SKM-1 treated with dmso at 0.1 percent for 144 hours (cell line): ENCODE measurements at regions not wholly inside any gene's neighbourhood (a gene's known extent, or its start where the extent isn't known, plus 50 kb on each side); places are given as distances from the start of the nearest gene placed in this dataset.
"Not testable (repeated sequence)": the region's sequence is repeated elsewhere in the genome, so short reads cannot be mapped to it uniquely, and the experiment has no call there.

Experiments used
- DNase-seq: peaks from one replicate; lab custom pipeline; 2025; ENCODE audit not compliant: unreplicated experiment; lab: John Stamatoyannopoulos, UW

DNA sequence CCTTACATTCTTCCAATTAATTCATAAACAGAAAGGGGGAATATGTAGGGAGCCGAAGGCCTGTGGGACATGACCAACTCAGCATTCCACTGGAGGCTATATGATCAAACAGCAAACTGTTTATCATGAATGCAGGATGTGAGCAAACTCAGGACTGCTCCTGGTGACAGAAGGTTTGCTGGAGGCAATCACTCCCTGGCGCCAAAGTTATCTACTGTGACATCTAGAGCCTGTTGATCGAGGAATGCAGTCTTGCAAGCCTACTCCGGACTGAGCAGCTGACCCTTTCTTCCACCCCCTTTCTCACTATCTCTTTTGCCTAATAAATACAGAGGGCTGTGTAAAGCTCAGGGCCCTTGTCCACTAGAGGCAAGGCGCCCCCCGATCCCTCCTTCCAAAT is 122.0 kb upstream of the ZCCHC13 start:
- DNase-seq, result not testable (repeated sequence)

DNA sequence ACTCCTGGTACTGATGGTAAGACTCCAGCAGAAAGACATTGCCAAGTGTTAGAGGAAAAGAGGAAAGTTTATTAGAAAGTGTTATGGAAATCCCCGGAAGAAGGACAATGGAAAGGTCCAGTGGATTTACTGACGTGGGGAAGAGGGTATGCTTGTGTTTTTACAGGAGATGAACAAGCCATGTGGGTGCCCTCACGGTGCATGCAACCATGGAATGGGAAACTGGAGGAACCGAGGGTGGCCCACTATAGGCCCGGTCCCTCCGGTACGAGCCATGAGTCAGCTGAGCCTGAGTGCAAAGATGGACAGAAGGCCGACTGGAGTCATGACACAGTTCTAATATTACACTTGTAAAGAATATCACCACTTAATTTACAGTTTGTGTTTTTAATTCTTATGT is 123.3 kb upstream of the ZCCHC13 start:
- no peak for DNase-seq

DNA sequence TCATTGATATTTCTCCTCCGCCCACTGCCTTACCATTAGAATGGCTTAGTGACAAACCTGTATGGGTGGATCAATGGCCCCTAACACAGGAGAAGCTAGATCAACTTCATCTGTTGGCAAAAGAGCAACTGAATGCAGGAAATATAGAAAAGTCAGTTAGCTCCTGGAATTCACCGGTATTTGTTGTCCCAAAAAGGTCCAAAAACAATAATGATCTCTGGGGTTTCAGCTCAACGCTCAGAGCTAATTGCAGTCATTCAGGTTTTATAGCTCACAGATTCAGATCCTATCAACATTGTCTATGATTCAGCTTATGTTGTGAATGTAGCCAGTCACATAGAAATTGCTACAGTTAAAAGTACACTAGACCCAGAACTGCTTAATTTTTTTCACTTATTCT is 124.0 kb upstream of the ZCCHC13 start:
- DNase-seq, result no peak

DNA sequence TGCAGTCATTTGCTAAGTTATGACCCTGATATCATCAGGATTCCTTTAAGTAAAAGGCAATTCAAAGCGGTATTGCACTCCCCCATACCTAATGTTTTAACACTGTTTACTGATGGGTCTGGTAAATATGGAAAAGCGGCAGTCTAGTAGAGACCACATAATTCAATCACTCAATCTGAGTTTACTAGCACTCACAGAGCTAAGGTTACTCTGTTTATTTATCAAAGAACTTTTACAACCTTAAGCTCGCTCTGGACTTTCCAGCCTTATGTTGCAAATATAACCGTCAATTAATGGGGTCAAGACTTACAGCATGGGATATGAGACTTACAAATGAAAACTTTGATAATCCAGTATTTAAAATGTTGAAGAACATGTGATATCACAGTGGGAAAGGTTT is 124.5 kb upstream of the ZCCHC13 start:
- no peak for DNase-seq

DNA sequence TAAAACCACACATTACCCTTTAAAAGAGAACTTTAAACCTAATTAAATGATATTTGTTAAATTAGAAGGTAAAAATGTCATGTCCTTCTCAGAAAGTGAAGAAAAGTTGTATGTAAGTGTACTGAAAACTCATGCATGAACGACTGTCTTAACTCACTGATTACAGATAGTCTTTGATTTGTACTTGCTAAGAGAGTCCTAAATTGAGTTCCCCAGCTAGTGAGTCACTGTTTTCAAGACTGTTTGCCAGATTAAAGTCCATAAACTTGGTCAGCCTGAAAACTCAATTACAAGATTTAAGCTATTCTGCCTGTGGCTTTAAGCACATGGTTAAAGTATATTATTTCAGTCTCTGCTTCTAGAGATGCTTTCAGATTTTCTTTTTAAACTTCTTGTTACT is 124.9 kb upstream of the ZCCHC13 start:
- no peak for DNase-seq

DNA sequence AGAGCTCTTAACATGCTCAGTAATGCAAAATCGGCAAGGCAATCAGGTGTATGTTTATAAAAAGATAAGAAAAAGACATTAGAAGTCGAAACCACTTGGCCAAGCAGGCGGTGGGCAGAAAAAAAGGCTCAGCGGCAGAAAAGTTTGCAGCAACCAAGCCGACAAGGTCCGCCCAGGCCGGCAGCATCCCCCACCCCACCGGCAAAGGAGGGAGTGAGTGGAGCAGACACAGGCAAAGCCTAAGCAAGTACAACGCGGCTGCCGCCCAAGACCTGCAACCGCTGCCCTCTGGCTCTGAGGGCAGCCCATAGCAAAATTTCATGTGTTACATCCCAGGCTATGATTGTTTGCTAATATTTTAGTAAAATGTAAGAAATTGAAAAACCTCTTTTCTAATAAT is 125.4 kb upstream of the ZCCHC13 start:
- DNase-seq, result no peak

DNA sequence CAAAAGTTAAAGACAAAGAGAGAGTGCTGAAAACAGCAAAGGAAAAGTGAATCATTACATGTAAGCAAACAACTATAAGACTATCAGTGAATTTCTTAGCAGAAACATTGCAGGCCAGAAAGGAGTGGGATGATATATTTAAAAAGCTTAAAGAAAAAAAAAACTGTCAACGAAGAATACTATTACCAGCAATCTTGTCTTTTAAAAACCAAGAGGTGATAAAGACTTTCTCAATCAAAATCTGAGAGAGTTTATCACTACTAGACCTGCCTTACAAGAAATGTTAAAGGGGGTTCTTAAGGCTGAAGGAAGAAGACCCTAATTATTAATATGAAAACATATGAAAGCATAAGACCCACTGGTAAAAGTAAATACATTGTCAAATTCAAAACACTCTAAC is 132.5 kb upstream of the ZCCHC13 start:
- DNase-seq, result no peak

DNA sequence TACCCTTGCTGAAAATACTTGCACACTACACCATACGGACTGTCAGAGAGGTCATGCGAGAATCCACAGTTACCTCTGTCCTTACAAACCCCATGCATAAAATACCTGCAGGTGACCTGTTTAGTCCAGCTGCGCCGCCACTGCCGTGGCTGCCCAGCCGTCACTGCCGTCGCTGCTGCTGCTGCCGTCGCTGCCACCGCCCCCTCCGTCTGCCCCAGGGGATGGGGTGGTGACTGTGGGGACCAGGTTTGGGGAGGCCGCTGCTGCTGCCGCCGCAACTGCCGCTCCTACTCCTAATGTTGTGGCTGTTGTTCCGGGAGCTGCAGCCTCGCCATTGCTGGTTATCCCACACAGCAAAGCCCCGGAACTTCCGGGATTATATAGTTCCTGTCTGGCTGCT is 141.8 kb upstream of the ZCCHC13 start:
- DNase-seq, result no peak

DNA sequence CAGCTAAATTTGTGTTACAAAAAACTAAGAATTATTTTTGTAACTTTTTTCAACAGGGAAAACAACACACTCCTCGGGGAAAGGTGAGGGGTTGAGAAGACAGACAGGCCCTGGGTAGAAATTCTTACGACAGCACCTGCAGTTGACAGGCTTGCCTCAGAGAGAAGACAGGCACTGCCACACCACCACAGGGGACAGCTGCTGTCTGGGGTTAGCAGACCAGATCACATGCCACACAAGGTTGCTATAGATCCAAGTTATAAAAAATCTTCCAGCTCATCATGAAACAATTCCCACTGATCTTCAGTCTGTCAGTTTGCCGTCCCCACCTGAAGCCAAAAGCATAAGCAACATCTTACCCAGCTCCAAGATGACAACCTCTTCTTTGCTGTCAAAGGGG is 143.2 kb upstream of the ZCCHC13 start:
- DNase-seq, result no peak

DNA sequence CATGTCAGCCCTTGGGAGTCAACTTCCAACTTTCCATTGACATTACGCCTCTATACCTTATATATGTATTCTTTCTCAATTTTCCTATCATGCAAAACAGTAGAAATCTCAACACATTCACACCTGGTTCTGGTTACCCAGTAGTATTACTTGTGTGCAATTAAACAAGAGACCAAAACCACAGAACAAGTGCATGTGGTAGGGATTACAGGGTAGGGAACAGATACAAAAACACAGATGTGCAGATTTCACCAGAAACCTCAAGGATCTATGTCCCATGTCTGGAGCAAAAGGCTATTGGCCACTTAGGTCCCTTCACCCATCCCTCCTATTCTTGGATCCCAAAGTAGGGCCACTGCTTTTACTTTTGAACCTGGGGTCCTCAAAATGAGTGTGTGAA is 143.6 kb upstream of the ZCCHC13 start:
- no peak for DNase-seq

DNA sequence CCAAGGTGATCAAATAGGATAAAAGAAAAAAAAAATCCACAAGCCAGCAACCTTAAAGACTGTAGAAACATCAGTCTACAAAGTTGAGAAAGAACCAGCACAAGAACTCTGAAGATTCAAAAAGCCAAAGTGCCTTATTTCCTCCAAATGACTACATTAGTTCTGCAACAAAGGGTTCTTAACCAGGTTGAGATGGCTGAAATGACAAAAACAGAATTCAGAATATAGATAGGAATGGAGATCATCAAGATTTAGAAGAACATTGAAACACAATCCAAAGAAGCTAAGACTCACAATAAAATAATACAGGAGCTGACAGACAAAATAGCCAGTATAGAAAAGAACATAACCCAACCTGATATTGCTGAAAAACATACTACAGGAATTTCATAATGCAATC is 156.5 kb upstream of the ZCCHC13 start:
- no peak for DNase-seq

DNA sequence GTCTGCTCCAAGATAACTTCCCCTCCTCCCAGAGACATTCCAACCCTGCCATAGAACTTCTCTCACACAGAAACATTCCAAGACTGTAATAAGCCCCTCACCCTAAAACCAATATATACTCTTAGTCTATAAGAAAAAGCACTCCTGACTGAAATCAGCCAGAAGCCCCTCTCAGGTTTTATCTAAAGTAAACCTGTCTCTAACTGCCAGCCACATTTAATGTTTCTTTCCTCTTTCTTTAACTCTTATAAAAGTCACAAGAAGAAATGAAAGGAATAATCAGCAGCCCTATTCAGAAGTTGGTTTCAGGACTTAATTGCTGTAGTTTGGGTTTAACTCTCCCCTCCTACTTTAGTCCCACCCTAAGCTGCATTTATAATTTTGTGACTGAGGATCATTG is 165.0 kb upstream of the ZCCHC13 start:
- no peak for DNase-seq

DNA sequence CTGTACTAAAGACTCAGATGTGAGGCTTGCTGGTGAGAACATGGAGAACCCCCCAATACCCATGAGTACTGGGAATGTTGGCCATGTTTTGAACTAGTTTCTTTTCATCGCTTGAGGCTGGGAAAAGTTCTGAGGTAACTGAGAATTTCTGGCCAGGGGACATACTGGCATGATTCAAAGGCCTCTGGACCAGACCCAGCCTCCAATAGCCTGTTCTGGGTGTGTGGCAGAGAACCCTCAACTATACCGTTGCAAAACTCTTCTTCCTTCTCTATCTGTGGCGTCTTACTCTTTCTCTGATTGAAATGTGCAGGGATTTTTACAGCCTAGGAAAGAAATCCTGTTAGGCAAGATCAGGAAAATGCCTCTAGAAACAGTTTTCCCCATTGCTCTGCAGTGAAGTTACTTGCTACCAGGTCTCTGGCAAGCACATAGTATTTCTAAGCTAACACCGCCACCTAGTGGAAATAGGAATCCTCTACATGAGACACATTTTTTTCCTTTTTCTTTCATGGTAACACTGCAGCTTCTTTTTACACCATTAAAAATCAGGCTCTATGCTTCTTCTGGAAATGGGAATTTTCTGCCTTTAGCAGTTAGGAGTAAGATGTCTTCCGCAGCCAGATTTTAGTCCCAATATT is 170.7 kb upstream of the ZCCHC13 start:
- peak; percentile 0 for DNase-seq

DNA sequence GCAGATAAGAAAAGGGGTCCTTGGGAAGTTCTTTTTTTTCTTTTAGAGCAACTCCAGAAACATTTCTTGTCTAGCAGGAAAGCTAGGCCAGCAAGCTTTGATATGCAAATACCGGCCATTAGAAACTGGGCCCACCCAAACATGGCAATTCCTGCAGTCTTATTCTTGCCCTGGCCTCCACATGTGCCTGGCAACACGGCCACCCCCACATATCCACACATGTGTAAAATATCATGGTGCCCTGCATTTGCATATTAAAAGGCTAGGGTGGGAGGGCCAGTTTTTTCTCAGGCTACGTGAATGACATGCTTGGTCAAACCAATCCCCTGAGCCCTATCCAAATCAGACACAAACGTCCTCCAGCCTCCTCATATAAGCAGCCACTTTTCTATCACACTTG is 171.7 kb upstream of the ZCCHC13 start:
- no peak for DNase-seq

DNA sequence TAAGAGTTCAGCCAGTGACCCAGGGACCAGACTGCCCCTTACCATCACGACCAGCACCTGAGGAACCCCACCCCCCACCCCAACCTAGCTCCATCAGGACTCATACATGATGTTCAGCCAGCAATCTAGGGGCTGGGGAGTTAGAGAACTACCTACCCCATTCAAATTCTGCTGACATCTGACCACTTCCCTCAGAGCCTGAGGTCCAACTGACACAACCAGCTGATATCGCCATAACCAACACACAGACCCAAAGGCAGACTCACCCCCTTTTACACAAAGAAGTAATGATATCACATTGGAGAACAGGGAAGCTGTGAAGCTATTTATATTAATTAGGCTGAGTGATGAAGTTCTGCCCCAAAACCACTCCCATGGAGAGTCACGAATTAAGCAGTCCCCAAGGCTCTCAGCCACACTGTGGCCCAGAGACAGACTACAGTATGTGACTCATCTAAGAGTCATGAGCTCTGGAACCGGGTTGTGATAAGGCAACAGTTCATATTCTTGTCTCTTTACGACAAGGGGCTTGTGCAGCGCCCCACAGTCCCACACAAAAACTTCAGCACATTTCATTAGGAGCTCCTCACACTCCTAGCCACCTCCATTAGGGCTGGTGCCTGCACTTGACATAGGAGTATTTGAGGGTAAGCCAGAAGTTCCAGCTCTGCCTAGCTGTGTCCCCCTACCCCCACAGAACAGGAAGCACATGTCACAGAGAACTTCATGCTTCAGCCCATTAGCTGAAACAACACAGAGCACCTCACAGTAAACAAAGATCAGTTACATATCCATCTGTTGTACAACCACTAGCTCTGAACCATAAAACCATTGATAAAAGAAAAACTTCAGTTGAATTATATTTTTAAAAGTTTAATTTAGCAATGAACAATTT is 184.7 kb upstream of the ZCCHC13 start:
- DNase-seq, result no peak

DNA sequence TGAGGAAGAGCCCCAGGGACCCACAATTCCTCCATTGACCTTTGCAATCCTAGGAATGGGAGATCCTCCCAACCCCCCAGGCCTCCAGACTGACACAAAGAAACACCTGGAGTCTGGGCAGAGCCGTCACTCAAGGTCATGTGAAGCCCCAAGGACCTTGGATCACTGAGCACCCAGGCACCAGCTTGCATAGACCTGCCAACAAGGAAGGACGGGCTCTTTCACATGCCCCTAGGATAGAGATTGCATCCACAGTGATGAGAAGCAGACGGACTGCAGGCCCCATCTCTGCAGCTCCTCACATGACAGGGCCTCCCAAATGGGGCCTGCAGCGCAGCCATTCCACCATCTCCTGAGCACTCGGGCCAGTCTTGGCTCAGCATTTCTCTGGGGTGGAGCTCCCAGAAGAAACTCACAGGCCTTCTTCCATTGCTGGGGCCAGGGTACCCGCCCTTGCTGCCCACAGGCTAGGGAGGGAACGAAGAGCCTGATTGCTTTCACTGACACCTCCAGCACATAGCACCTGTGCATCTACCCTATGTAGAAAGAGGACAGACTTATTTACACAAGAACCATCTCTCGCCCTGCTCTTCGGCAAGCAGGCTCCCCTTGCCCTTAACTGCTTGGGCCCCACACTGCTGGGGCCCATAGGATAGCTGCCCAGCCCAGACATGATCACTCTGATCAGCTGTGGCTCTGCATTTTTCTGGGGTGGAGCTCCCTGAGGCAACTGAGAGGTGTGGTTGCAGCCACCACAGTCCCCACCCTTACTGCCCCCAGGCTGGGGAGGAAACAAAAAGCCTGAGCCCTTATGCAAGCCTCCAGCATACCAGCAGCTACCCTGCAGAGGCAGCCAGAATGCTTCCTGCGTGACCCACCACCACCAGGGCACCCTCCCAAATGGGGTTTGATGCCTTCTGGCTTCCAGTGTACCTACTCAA is 185.7 kb upstream of the ZCCHC13 start:
- no peak for DNase-seq

DNA sequence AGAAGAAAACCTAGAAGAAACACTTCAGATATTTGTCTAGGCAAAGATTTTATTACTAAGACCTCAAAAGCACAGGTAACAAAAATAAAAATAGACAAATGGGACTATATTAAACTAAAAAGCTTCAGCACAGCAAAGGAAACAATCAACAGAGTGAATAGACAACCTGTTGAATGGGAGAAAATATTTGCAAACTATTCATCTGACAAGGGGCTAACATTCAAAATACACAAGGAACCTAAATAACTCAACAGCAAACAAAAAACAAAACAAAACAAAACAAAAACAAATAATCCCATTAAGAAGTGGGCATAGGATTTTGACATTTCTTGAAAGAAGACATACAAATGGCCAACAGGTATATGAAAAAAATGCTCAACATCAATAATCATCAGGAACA is 192.7 kb upstream of the ZCCHC13 start:
- DNase-seq, result no peak

DNA sequence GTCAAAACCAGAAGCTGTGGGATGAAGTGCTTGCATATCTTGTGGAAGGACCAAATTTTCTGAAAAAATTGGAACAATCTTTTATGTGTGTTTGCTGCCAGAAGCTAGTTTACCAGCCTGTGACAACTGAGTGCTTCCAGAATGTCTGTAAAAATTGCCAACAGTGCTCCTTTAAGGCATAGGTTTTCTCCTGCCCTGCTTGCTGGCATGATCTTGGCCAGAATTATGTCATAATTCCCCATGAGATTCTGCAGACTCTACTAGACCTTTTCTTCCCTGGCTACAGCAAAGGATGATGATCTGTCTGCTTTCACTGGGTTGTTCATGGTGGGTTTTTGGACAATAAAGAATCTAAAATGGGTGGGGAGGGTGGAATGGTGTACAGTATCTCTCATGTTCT is 196.3 kb upstream of the ZCCHC13 start:
- no peak for DNase-seq

DNA sequence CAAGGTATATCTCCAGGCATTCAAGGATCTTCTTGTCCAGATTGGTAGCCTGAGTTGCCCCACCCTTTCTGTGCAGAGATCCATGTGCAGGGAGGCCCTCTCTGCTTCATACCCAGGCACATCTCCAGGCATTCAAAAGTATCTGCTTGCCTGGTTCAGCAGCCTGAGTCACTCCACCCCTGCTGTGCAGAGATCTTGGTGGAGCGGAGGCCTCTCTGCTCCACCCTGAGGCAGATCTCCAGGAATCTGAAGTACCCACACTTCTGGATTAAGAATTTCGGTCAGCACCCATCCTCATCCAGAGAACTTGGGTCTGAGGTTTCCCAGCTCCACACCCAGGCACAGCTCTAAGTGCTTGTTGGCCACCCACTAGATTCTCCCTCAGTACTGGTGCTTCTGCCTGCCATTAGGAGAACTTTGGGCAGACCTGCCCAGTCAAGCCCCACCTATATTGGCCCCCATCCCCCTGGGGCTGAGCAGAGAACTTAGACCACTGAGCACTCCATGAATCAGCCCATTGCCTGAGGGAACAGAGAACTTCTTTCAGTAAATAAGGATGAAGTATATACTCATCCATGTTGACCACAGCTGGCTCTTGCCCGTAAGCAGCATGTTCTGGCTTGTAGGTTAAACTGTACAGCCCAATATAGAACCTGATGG is 199.5 kb upstream of the ZCCHC13 start:
- no peak for DNase-seq

DNA sequence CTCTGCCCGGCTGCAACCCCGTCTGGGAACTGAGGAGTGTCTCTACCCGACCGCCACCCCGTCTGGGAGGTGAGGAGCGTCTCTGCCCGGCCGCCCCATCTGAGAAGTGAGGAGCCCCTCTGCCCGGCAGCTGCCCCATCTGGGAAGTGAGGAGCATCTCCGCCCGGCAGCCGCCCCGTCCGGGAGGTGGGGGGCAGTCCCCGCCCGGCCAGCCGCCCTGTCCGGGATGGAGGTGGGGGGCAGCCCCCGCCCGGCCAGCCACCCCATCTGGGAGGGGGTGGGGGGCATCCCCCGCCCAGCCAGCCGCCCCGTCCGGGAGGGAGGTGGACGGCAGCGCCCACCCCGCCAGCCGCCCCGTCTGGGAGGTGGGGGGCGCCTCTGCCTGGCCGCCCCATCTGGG is 205.6 kb upstream of the ZCCHC13 start:
- DNase-seq, result not testable (repeated sequence)

DNA sequence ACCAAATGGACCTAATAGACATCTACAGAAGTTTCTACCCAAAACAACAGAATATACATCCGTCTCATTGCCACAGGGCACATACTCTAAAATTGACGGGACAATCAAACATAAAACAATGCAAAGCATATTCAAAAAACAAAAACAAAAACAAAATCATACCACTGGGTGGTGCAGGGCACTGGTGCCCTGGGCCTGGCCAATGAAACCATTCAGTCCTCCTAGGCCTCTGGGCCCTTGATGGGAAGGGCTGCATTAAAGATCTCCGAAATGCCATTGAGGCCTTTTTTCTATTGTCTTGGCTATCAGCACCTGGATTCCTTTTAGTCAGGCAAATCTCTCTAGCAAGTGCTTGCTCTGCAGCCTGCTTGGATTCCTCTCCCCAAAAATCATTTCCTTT is 213.9 kb upstream of the ZCCHC13 start:
- DNase-seq, result no peak
